ENCODE measurements at regions not wholly inside any gene's neighbourhood (a gene's known extent, or its start where the extent isn't known, plus 50 kb on each side); places are given as distances from the start of the nearest gene placed in this dataset.

DNA sequence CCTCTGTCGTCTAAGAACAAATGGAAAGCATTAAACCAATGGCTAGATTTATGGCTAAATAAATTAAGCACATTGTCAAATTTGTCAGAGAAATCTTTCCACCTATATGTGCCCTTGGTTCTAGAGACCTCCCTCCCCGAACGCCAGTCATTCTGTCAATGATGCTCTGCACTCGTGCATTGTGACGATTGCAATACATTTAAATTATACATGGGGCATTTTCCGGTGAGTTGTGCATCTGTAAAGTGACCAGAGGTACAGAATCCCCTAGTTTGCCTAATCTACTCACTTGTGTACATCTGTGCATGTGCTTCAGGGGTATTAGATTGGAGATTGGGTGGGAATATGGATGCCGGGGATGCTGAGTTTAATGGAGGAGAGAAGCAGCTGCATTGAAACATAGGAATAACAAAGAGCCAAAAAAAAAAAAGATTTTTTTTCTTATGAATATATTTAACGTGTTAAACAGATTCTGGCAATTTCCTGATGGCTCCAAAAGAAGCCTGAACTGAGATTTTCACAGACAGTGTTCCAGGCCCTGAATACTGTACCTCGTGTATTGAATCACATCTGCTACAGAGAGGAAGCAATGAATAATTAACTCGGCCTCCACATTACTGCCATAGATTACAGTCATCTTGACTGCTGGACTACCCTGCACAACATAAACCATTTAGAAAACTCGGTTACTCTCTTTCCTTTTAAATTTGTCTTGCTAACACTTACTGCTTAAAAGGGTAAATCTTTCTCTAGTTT, 149.0 kb upstream of the C1orf87 start:
- no peak overlapping the region for H3K4me3 ChIP-seq (replicated peaks in 1 of 3; ENCODE audit: low read depth in 2 of 3, low read length in 3 of 3)
- no peak overlapping the region for H2AFZ ChIP-seq (ENCODE audit: insufficient read depth, low read depth, low read length, poor library complexity, severe bottlenecking)
- no peak for DNase-seq
- TF ChIP-seq CTCF (IDR thresholded peaks at IDR 0.05): no peak
- H3K27ac ChIP-seq (ENCODE audit: low read depth in 1 of 2, low read length in 2 of 2): no peak overlapping the region
- no peaks in the 10 kb centered on the region for H3K79me2 ChIP-seq (ENCODE audit: insufficient read depth, low read length)
- no peak overlapping the region for H3K4me2 ChIP-seq (replicated peaks; ENCODE audit: extremely low read depth, low read length, poor library complexity, severe bottlenecking)
- no peaks in the 10 kb centered on the region for H3K4me1 ChIP-seq (ENCODE audit: control insufficient read depth in 1 of 2, insufficient read depth in 2 of 2, low read length in 2 of 2)
- no peaks in the 10 kb centered on the region for H3K36me3 Mint-ChIP-seq
- no peaks in the 10 kb centered on the region for H3K4me1 Mint-ChIP-seq
- H3K9me3 ChIP-seq (replicated peaks in 1 of 2; ENCODE audit: control insufficient read depth in 1 of 2, insufficient read depth in 1 of 2, low read length in 2 of 2): no peaks in the 10 kb centered on the region
- intact Hi-C loops (cut with micrococcal nuclease): no loop called here
- no peaks in the 10 kb centered on the region for H3K36me3 ChIP-seq (replicated peaks in 1 of 2; ENCODE audit: control insufficient read depth in 1 of 2, insufficient read depth in 2 of 2, low read length in 2 of 2)
- peaks cover 0 to 6% (median 3%) of the 10 kb centered on the region in 7 donors for H3K9me3 Mint-ChIP-seq
- peaks cover 0 to 1% (median 0%) of the 10 kb centered on the region in 3 donors for H3K27me3 Mint-ChIP-seq (ENCODE audit: low read depth in 3 of 3)
- H3K9ac ChIP-seq (ENCODE audit: insufficient read depth, low read length, poor library complexity, severe bottlenecking): no peak overlapping the region
- 92% methylated on average over 4 of the region's 11 CpGs for WGBS (ENCODE audit: insufficient coverage)
- H3K4me3 Mint-ChIP-seq: no peak overlapping the region
- H3K27me3 ChIP-seq (ENCODE audit: control insufficient read depth in 2 of 2, insufficient read depth in 2 of 2, low read length in 2 of 2): no peaks in the 10 kb centered on the region
- H3K27ac Mint-ChIP-seq: no peak overlapping the region
- H4K20me1 ChIP-seq (ENCODE audit: insufficient read depth, low read length): no peaks in the 10 kb centered on the region

DNA sequence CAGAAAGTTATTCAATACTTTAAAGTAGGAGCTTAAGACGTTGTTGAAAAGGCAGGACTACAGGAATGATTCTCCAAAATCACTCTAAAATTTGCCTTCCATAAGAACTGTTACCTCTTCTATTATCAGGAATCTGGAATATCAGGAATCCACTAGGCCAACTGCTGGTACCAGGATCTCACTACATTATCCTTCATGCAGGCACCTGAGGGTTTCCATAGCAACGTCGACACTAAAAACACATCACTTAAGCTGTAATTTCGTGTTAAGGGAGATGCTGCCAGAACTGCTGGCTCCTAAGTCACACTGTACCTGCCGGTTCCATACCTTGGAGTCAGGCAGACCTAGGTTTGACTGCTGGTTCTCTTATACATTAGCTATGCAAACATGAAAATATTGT, 139.7 kb upstream of the C1orf87 start:
- Mint-ChIP-seq H3K27me3 (ENCODE audit: low read depth in 3 of 3) (no peaks in the 10 kb centered on the region), H3K36me3 (no peaks in the 10 kb centered on the region), H3K4me1 (no peaks in the 10 kb centered on the region), H3K9me3 (peaks cover 0 to 9% (median 5%) of the 10 kb centered on the region in 7 donors), H3K4me3 (no peak overlapping the region), H3K27ac (no peak overlapping the region)
- H3K4me2 ChIP-seq (replicated peaks; ENCODE audit: extremely low read depth, low read length, poor library complexity, severe bottlenecking): no peak overlapping the region
- no peak for TF ChIP-seq CTCF (IDR thresholded peaks at IDR 0.05)
- H3K27me3 ChIP-seq (ENCODE audit: control insufficient read depth in 2 of 2, insufficient read depth in 2 of 2, low read length in 2 of 2): no peaks in the 10 kb centered on the region
- H3K36me3 ChIP-seq (replicated peaks in 1 of 2; ENCODE audit: control insufficient read depth in 1 of 2, insufficient read depth in 2 of 2, low read length in 2 of 2): no peaks in the 10 kb centered on the region
- no peak overlapping the region for H2AFZ ChIP-seq (ENCODE audit: insufficient read depth, low read depth, low read length, poor library complexity, severe bottlenecking)
- H3K27ac ChIP-seq (ENCODE audit: low read depth in 1 of 2, low read length in 2 of 2): no peak overlapping the region
- H3K9ac ChIP-seq (ENCODE audit: insufficient read depth, low read length, poor library complexity, severe bottlenecking): no peak overlapping the region
- WGBS (ENCODE audit: insufficient coverage): 90% methylated on average over 2 of the region's 5 CpGs
- DNase-seq: no peak
- H3K9me3 ChIP-seq (replicated peaks in 1 of 2; ENCODE audit: control insufficient read depth in 1 of 2, insufficient read depth in 1 of 2, low read length in 2 of 2): peaks cover 0 to 3% of the 10 kb centered on the region in 2 donors
- no peaks in the 10 kb centered on the region for H4K20me1 ChIP-seq (ENCODE audit: insufficient read depth, low read length)
- H3K4me1 ChIP-seq (ENCODE audit: control insufficient read depth in 1 of 2, insufficient read depth in 2 of 2, low read length in 2 of 2): no peaks in the 10 kb centered on the region
- no peak overlapping the region for H3K4me3 ChIP-seq (replicated peaks in 1 of 3; ENCODE audit: low read depth in 2 of 3, low read length in 3 of 3)
- no peaks in the 10 kb centered on the region for H3K79me2 ChIP-seq (ENCODE audit: insufficient read depth, low read length)
- intact Hi-C loops (cut with micrococcal nuclease): no loop called here
